ENCODE measurements at regions not wholly inside any gene's neighbourhood (a gene's known extent, or its start where the extent isn't known, plus 50 kb on each side); places are given as distances from the start of the nearest gene placed in this dataset.

GRCh38 chr2:172215936-172216335, 113.2 kb upstream of the DLX2 start:
- no peaks in the 10 kb centered on the region for H3K9me2 ChIP-seq (ENCODE audit: insufficient read depth)
- H3K79me2 ChIP-seq (ENCODE audit: insufficient read depth, low read length): no peaks in the 10 kb centered on the region
- BruUV-seq (replicated peaks): no TSS peak
- no peak for DNase-seq (ENCODE audit: low read depth, low spot score)
- no peaks in the 10 kb centered on the region for H3K9me3 ChIP-seq (ENCODE audit: control insufficient read depth in 1 of 2, insufficient read depth in 1 of 2, low read depth in 1 of 2, low read length in 2 of 2)
- no peak overlapping the region for H2AFZ ChIP-seq (ENCODE audit: low read depth, low read length, poor library complexity, severe bottlenecking)
- CTCF ChIA-PET: no interaction called here
- H3K36me3 ChIP-seq (ENCODE audit: control insufficient read depth in 1 of 2, insufficient read depth in 2 of 2, low read length in 2 of 2): no peaks in the 10 kb centered on the region
- POLR2A ChIA-PET: interaction anchor here (1.5 kb wide), 1 partner anchor 37 kb away, joined by 4 read pairs; no protein-coding TSS in a partner anchor
- no peaks in the 10 kb centered on the region for H3K4me1 ChIP-seq (ENCODE audit: control insufficient read depth in 1 of 2, insufficient read depth in 2 of 2, low read length in 2 of 2)
- intact Hi-C loops (cut with micrococcal nuclease): no loop called here
- TF ChIP-seq FOSL1 (IDR thresholded peaks at IDR 0.05; ENCODE audit: low read depth): no peak
- no peak for TF ChIP-seq CBX3 (IDR thresholded peaks at IDR 0.05; ENCODE audit: low read depth)
- TF ChIP-seq ZFX (IDR thresholded peaks at IDR 0.05): no peak
- H3K27me3 ChIP-seq (ENCODE audit: insufficient read depth, low read length): no peaks in the 10 kb centered on the region
- no peak overlapping the region for H3K9ac ChIP-seq (ENCODE audit: low read length)
- no peak overlapping the region for H3K27ac ChIP-seq (ENCODE audit: low read depth, low read length)
- ATAC-seq: no peak
- H3K4me2 ChIP-seq (ENCODE audit: low read length): no peak overlapping the region
- H4K20me1 ChIP-seq (ENCODE audit: insufficient read depth): no peaks in the 10 kb centered on the region
- RAD21 ChIA-PET (ENCODE audit: low non-redundant PET in 1 of 2, low total read pairs in 2 of 2, uncharacterized antibody in 2 of 2, unreplicated experiment in 2 of 2): no interaction called here
- H3K4me3 ChIP-seq (replicated peaks in 1 of 2; ENCODE audit: low read depth in 1 of 2, low read length in 2 of 2): no peak overlapping the region

GRCh38 chr2:172216477-172216876, 113.8 kb upstream of the DLX2 start:
- ChIA-PET CTCF (no interaction called here), POLR2A (interaction anchor here (1.5 kb wide), 1 partner anchor 37 kb away, joined by 4 read pairs; no protein-coding TSS in a partner anchor), RAD21 (ENCODE audit: low non-redundant PET in 1 of 2, low total read pairs in 2 of 2, uncharacterized antibody in 2 of 2, unreplicated experiment in 2 of 2) (no interaction called here)
- Histone ChIP-seq H3K79me2 (ENCODE audit: insufficient read depth, low read length) (no peaks in the 10 kb centered on the region), H4K20me1 (ENCODE audit: insufficient read depth) (no peaks in the 10 kb centered on the region), H3K9me2 (ENCODE audit: insufficient read depth) (no peaks in the 10 kb centered on the region), H3K36me3 (ENCODE audit: control insufficient read depth in 1 of 2, insufficient read depth in 2 of 2, low read length in 2 of 2) (no peaks in the 10 kb centered on the region), H3K9me3 (ENCODE audit: control insufficient read depth in 1 of 2, insufficient read depth in 1 of 2, low read depth in 1 of 2, low read length in 2 of 2) (no peaks in the 10 kb centered on the region), H3K27me3 (ENCODE audit: insufficient read depth, low read length) (no peaks in the 10 kb centered on the region), H3K9ac (ENCODE audit: low read length) (no peak overlapping the region), H3K4me2 (ENCODE audit: low read length) (no peak overlapping the region), H2AFZ (ENCODE audit: low read depth, low read length, poor library complexity, severe bottlenecking) (no peak overlapping the region), H3K4me1 (ENCODE audit: control insufficient read depth in 1 of 2, insufficient read depth in 2 of 2, low read length in 2 of 2) (no peaks in the 10 kb centered on the region), H3K27ac (ENCODE audit: low read depth, low read length) (no peak overlapping the region), H3K4me3 (replicated peaks in 1 of 2; ENCODE audit: low read depth in 1 of 2, low read length in 2 of 2) (no peak overlapping the region)
- intact Hi-C loops (cut with micrococcal nuclease): no loop called here
- ATAC-seq: no peak
- no TSS peak for BruUV-seq (replicated peaks)
- TF ChIP-seq SP1 (IDR thresholded peaks at IDR 0.05; ENCODE audit: low read depth) (no peak), SIN3A (IDR thresholded peaks at IDR 0.05; ENCODE audit: low read depth) (no peak), ATF3 (IDR thresholded peaks at IDR 0.05) (no peak), POLR2AphosphoS5 (IDR thresholded peaks at IDR 0.05; ENCODE audit: low read depth, low read length) (no peak), ELF1 (IDR thresholded peaks at IDR 0.05; ENCODE audit: borderline replicate concordance, low read depth) (no peak), EZH2phosphoT487 (IDR thresholded peaks at IDR 0.05; ENCODE audit: borderline replicate concordance) (no peak), ZFX (IDR thresholded peaks at IDR 0.05) (no peak), POLR2A (IDR thresholded peaks at IDR 0.05; ENCODE audit: borderline replicate concordance, extremely low read depth, insufficient read depth, insufficient read length) (no peak), JUND (IDR thresholded peaks at IDR 0.05) (no peak), FOSL1 (IDR thresholded peaks at IDR 0.05; ENCODE audit: low read depth) (no peak), ZNF274 (IDR thresholded peaks at IDR 0.05; ENCODE audit: low read depth, low read length) (no peak)
- TF ChIP-seq, protein P1, sequence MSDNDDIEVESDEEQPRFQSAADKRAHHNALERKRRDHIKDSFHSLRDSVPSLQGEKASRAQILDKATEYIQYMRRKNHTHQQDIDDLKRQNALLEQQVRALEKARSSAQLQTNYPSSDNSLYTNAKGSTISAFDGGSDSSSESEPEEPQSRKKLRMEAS (IDR thresholded peaks at IDR 0.05): no peak
- TF ChIP-seq, protein P2, sequence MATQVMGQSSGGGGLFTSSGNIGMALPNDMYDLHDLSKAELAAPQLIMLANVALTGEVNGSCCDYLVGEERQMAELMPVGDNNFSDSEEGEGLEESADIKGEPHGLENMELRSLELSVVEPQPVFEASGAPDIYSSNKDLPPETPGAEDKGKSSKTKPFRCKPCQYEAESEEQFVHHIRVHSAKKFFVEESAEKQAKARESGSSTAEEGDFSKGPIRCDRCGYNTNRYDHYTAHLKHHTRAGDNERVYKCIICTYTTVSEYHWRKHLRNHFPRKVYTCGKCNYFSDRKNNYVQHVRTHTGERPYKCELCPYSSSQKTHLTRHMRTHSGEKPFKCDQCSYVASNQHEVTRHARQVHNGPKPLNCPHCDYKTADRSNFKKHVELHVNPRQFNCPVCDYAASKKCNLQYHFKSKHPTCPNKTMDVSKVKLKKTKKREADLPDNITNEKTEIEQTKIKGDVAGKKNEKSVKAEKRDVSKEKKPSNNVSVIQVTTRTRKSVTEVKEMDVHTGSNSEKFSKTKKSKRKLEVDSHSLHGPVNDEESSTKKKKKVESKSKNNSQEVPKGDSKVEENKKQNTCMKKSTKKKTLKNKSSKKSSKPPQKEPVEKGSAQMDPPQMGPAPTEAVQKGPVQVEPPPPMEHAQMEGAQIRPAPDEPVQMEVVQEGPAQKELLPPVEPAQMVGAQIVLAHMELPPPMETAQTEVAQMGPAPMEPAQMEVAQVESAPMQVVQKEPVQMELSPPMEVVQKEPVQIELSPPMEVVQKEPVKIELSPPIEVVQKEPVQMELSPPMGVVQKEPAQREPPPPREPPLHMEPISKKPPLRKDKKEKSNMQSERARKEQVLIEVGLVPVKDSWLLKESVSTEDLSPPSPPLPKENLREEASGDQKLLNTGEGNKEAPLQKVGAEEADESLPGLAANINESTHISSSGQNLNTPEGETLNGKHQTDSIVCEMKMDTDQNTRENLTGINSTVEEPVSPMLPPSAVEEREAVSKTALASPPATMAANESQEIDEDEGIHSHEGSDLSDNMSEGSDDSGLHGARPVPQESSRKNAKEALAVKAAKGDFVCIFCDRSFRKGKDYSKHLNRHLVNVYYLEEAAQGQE (IDR thresholded peaks at IDR 0.05; ENCODE audit: low read depth): no peak
- DNase-seq (ENCODE audit: low read depth, low spot score): no peak

Measured in HCT116 (cell line).